Smooth muscle cell (in vitro differentiated cells): ENCODE measurements at regions not wholly inside any gene's neighbourhood (a gene's known extent, or its start where the extent isn't known, plus 50 kb on each side); places are given as distances from the start of the nearest gene placed in this dataset.
A peak's percentile ranks its signal among the peaks of the same experiment; 100 is the strongest.

ENCODE experiments used
- DNase-seq: peaks from one replicate; lab custom pipeline; 2025; ENCODE audit not compliant: unreplicated experiment; lab: John Stamatoyannopoulos, UW
- H2AFZ ChIP-seq: fragments of 200-600 bp; sonication (generic); 2 replicates; pipeline ENCODE4 v1.6.0; 2016; ENCODE audit warnings: antibody characterized with exemption, low read depth, mild to moderate bottlenecking
- H3F3A ChIP-seq: fragments of 200-600 bp; sonication (generic); 2 replicates; pipeline ENCODE4 v1.6.0; 2017; ENCODE audit warnings: antibody characterized with exemption, low read depth
- H3K27ac ChIP-seq: fragments of 200-600 bp; sonication (generic); 2 replicates; pipeline ENCODE4 v1.5.1; 2016; ENCODE audit warnings: low read depth, mild to moderate bottlenecking
- H3K27me3 ChIP-seq: fragments of 200-600 bp; sonication (generic); 2 replicates; pipeline ENCODE4 v1.6.1; 2016; ENCODE audit warnings: low read depth, mild to moderate bottlenecking
- H3K36me3 ChIP-seq: fragments of 200-600 bp; sonication (generic); 2 replicates; pipeline ENCODE4 v1.5.1; 2016; ENCODE audit warnings: low read depth
- H3K4me1 ChIP-seq: fragments of 200-600 bp; sonication (generic); 2 replicates; pipeline ENCODE4 v1.5.1; 2016; ENCODE audit warnings: low read depth
- H3K4me2 ChIP-seq: fragments of 200-600 bp; sonication (generic); 2 replicates; pipeline ENCODE4 v1.6.0; 2016; ENCODE audit warnings: mild to moderate bottlenecking
- H3K4me3 ChIP-seq: fragments of 200-600 bp; sonication (generic); 2 replicates; pipeline ENCODE4 v1.5.1; 2016; ENCODE audit warnings: mild to moderate bottlenecking
- H3K79me2 ChIP-seq: fragments of 200-600 bp; sonication (generic); 2 replicates; pipeline ENCODE4 v1.6.0; 2016; ENCODE audit warnings: low read depth, mild to moderate bottlenecking
- H3K9ac ChIP-seq: fragments of 200-600 bp; sonication (generic); 2 replicates; pipeline ENCODE4 v1.6.0; 2016; ENCODE audit warnings: low read depth
- H3K9me3 ChIP-seq: fragments of 200-600 bp; sonication (generic); replicated peaks from 2 replicates; pipeline ENCODE4 v1.5.1; 2016; ENCODE audit warnings: low read depth
- H4K20me1 ChIP-seq: fragments of 200-600 bp; sonication (generic); 2 replicates; pipeline ENCODE4 v1.6.0; 2016; ENCODE audit warnings: low read depth
- WGBS: methylation state at CpG from one replicate; pipeline ENCODE4 v1.1.7; 2016; ENCODE audit warnings: low lambda C conversion rate; 5-methylcytosine and 5-hydroxymethylcytosine counted together
- TF ChIP-seq, protein P1 (sequence below): fragments of 200-600 bp; sonication (generic); IDR thresholded peaks from 2 replicates; pipeline ENCODE4 v1.5.1; 2017; ENCODE audit warnings: borderline replicate concordance, mild to moderate bottlenecking, antibody characterized with exemption; ENCODE audit not compliant: insufficient read depth, poor library complexity, severe bottlenecking

DNA sequence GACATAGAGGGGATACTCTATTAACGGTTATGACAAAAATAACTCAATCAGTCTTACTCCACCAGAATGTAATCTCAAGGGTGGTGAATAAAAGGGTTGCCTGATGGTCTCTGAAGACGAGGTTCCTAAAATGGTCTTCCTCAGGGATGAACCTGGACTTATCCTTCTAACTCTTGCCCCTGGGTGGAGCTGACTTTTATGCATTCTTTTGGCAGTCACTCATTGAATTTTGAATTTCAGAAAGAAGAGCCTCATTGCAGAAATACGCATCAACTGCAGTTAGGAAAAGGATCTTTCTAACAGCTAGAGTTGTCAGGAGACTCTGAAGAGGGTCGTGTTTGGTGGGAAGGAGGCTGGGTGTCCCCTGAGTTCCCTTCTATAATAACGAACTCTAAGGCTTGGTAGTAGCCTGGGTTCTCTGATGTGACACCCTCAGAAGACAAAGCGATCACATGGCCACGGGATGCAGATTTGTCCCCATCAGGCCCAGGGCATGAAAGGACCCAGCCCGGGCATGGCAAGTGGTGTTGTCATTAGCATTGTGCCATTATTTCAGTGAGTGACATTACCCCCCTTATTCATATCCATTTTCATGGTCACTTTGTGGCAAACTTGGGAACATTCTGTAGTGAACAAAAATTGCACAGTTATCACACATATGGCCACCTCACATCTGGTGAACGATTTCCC lies 58.6 kb upstream of the JCAD start:
- TF ChIP-seq, protein P1, sequence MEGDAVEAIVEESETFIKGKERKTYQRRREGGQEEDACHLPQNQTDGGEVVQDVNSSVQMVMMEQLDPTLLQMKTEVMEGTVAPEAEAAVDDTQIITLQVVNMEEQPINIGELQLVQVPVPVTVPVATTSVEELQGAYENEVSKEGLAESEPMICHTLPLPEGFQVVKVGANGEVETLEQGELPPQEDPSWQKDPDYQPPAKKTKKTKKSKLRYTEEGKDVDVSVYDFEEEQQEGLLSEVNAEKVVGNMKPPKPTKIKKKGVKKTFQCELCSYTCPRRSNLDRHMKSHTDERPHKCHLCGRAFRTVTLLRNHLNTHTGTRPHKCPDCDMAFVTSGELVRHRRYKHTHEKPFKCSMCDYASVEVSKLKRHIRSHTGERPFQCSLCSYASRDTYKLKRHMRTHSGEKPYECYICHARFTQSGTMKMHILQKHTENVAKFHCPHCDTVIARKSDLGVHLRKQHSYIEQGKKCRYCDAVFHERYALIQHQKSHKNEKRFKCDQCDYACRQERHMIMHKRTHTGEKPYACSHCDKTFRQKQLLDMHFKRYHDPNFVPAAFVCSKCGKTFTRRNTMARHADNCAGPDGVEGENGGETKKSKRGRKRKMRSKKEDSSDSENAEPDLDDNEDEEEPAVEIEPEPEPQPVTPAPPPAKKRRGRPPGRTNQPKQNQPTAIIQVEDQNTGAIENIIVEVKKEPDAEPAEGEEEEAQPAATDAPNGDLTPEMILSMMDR: no peak
- no peaks in the 10 kb centered on the region for H3F3A ChIP-seq
- DNase-seq: no peak
- H3K27ac ChIP-seq: no peak overlapping the region
- H3K36me3 ChIP-seq: no peaks in the 10 kb centered on the region
- WGBS: 91% methylated on average over 9 of the region's 9 CpGs
- peaks cover 10% of the 10 kb centered on the region for H3K4me1 ChIP-seq
- H3K4me3 ChIP-seq: no peak overlapping the region
- H2AFZ ChIP-seq: no peak overlapping the region
- no peaks in the 10 kb centered on the region for H3K9me3 ChIP-seq
- H3K4me2 ChIP-seq: no peak overlapping the region
- H3K9ac ChIP-seq: no peak overlapping the region
- no peaks in the 10 kb centered on the region for H3K79me2 ChIP-seq
- no peaks in the 10 kb centered on the region for H4K20me1 ChIP-seq
- H3K27me3 ChIP-seq: no peaks in the 10 kb centered on the region

DNA sequence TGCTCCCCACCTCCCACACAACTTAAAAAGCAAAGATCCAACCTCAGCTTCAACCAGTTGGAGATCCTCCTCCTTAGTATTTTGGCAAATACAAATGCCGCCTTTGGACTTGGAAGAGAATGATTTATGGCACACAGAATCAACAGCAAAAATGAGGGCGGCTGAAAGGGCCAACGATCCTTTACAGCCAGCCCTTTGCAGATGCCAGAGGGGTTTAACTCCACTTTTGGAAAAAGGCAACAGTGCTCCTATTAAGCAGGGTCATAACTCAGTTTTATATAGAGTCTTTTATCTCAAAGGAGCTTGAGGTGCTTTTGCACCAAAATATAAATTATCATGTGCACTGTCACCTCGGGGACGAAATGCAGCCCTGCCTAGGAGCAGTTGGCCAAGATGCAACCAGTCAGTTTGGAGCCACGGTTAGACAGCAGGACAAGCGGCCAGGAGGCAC lies 56.7 kb upstream of the JCAD start:
- Histone ChIP-seq H4K20me1 (no peaks in the 10 kb centered on the region), H3F3A (no peaks in the 10 kb centered on the region), H3K27me3 (no peaks in the 10 kb centered on the region), H3K9ac (no peak overlapping the region), H3K27ac (no peak overlapping the region), H3K36me3 (no peaks in the 10 kb centered on the region), H2AFZ (no peak overlapping the region), H3K4me1 (peaks cover 10% of the 10 kb centered on the region), H3K9me3 (no peaks in the 10 kb centered on the region), H3K79me2 (no peaks in the 10 kb centered on the region), H3K4me3 (no peak overlapping the region), H3K4me2 (no peak overlapping the region)
- WGBS: 80% methylated on average over 7 of the region's 7 CpGs
- no peak for DNase-seq
- TF ChIP-seq, protein P1: no peak

DNA sequence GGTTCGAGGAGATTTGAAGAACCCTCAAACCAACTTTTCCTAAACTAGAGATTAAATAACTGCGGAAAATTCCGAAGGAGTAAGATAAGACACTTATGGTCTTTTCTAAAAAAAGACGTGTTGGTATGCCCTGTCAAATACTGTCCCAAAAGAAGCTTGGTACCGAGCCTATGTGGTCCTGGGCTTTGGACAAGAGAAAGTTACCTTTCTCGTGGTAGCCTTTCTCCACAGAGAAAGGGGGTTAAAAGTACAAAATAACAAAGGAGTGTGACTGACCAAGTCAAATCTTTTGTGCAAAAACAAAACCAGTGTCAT lies 56.2 kb upstream of the JCAD start:
- H3K9ac ChIP-seq: no peak overlapping the region
- peak overlapping the region; percentile 73 for H2AFZ ChIP-seq
- H3F3A ChIP-seq: no peaks in the 10 kb centered on the region
- H3K4me1 ChIP-seq: peaks cover 10% of the 10 kb centered on the region
- TF ChIP-seq, protein P1: no peak
- H3K9me3 ChIP-seq: no peaks in the 10 kb centered on the region
- H3K4me2 ChIP-seq: peak overlapping the region; percentile 42
- H3K27me3 ChIP-seq: no peaks in the 10 kb centered on the region
- no peaks in the 10 kb centered on the region for H4K20me1 ChIP-seq
- WGBS: 29% methylated on average over 6 of the region's 6 CpGs
- no peaks in the 10 kb centered on the region for H3K36me3 ChIP-seq
- H3K27ac ChIP-seq: no peak overlapping the region
- no peak for DNase-seq
- H3K79me2 ChIP-seq: no peaks in the 10 kb centered on the region
- no peak overlapping the region for H3K4me3 ChIP-seq
